Stimulated activated naive CD8-positive, alpha-beta T cell treated with anti-CD3 and anti-CD28 coated beads, Interleukin-15, Interleukin-2, amounts not matched to agents 100 ng/mL and 50 ng/mL, for 24 hours (primary cell): ENCODE measurements at regions not wholly inside any gene's neighbourhood (a gene's known extent, or its start where the extent isn't known, plus 50 kb on each side); places are given as distances from the start of the nearest gene placed in this dataset.
"Not testable (repeated sequence)": the region's sequence is repeated elsewhere in the genome, so short reads cannot be mapped to it uniquely, and the experiment has no call there.

Experiments used
- H3K27ac Mint-ChIP-seq: one replicate; pipeline ENCODE4 v1.8.0; 2021; ENCODE audit warnings: mild to moderate bottlenecking, mixed read lengths
- H3K27me3 Mint-ChIP-seq: one replicate; pipeline ENCODE4 v1.8.0; 2021; ENCODE audit warnings: mixed read lengths
- H3K36me3 Mint-ChIP-seq: one replicate; pipeline ENCODE4 v1.8.0; 2021; ENCODE audit warnings: low read depth, mixed read lengths
- H3K4me1 Mint-ChIP-seq: one replicate; pipeline ENCODE4 v1.8.0; 2021; ENCODE audit warnings: low read depth, mixed read lengths
- H3K4me3 Mint-ChIP-seq: one replicate; pipeline ENCODE4 v1.8.0; 2021; ENCODE audit warnings: mild to moderate bottlenecking, mixed read lengths
- H3K9me3 Mint-ChIP-seq: one replicate; pipeline ENCODE4 v1.8.0; 2021; ENCODE audit warnings: mixed read lengths

GRCh38 chr22:49674479-49675050 lies 153.1 kb downstream of the BRD1 start:
- peaks cover 20% of the 10 kb centered on the region for H3K27me3 Mint-ChIP-seq
- H3K9me3 Mint-ChIP-seq: no peaks in the 10 kb centered on the region
- H3K27ac Mint-ChIP-seq: no peak overlapping the region
- no peaks in the 10 kb centered on the region for H3K36me3 Mint-ChIP-seq
- no peak overlapping the region for H3K4me3 Mint-ChIP-seq
- peaks cover 20% of the 10 kb centered on the region for H3K4me1 Mint-ChIP-seq

DNA sequence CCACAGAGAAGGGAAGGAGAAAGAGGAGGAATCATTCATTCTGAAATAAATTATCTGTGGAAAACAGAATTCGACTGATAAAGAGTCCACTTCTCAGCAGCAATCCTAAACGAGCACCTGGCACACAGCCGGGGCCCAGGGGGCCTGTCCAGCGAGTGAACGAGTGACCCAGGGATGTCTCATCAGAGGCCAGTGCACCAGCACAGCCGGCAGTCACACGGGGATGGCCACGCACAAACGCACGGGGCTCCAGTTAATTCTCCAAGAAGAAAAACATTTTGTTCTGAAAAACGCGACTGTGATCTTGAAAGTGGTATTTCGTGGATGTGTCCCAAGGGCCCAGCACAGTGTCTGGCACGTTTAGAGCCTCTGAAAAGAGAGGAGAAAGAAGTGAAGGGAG lies 154.6 kb downstream of the BRD1 start:
- Mint-ChIP-seq H3K9me3 (no peaks in the 10 kb centered on the region), H3K27ac (no peak overlapping the region), H3K4me3 (no peak overlapping the region), H3K4me1 (peaks cover 18% of the 10 kb centered on the region), H3K27me3 (peaks cover 15% of the 10 kb centered on the region), H3K36me3 (no peaks in the 10 kb centered on the region)

GRCh38 chr22:49672014-49672516 lies 155.6 kb downstream of the BRD1 start:
- Mint-ChIP-seq H3K4me3 (peak overlapping the region; percentile 54), H3K36me3 (no peaks in the 10 kb centered on the region), H3K27me3 (peaks cover 15% of the 10 kb centered on the region), H3K9me3 (no peaks in the 10 kb centered on the region), H3K27ac (no peak overlapping the region), H3K4me1 (peaks cover 23% of the 10 kb centered on the region)

GRCh38 chr22:49671331-49672013 lies 156.2 kb downstream of the BRD1 start:
- Mint-ChIP-seq H3K4me3 (peak overlapping the region; percentile 54), H3K36me3 (no peaks in the 10 kb centered on the region), H3K4me1 (peaks cover 29% of the 10 kb centered on the region), H3K27me3 (peaks cover 15% of the 10 kb centered on the region), H3K9me3 (no peaks in the 10 kb centered on the region), H3K27ac (no peak overlapping the region)

DNA sequence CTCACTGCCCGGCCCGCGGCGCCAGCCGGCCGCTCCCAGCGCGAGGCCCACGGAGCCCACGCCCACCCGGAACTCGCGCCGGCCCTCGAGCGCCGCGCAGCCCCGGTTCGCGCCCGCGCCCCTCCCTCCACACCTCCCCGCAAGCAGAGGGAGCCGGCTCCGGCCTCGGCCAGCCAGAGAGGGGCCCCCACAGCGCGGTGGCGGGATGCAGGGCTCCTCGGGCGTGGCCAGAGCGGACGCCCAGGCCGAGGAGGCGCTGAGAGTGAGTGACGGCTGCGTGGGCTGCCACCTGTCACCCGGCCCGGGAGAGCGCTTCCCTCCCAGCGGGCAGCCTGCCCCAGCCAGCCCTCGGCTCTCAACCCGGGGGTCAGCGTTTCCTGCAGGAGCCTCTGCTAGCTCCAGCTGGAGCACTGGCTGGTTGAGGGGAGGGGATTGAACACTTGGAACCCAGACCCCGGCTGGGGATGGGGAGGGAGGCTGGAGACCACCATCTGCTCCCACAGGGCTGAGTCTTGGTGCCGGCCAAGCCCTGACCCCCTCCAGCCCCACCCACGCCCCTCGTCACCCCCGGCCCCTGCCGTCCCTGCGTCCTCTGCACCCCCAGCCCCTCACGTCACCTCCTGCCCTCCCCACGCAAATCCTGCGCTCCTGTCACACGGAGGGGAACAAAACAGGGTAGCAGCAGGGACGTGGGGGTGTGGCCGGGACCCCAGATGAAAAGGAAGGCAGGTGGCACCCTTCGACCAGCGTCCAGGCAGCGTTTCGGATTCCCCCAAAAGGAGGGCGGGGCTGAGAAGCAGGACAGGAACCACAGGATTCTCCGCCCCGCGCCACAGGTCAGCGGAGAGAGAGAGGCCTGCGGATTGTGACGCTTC lies 157.0 kb downstream of the BRD1 start:
- Mint-ChIP-seq H3K27me3 (peaks cover 15% of the 10 kb centered on the region), H3K4me1 (peaks cover 31% of the 10 kb centered on the region), H3K27ac (no peak overlapping the region), H3K36me3 (no peaks in the 10 kb centered on the region), H3K9me3 (no peaks in the 10 kb centered on the region), H3K4me3 (peak overlapping the region; percentile 54)

- Mint-ChIP-seq H3K27me3 (peaks cover 15% of the 10 kb centered on the region), H3K4me3 (peak overlapping the region; percentile 37), H3K4me1 (peaks cover 31% of the 10 kb centered on the region)
- H3K36me3 Mint-ChIP-seq, H3K27ac Mint-ChIP-seq, H3K9me3 Mint-ChIP-seq: not testable (repeated sequence)
Measured at GRCh38 chr22:49669969-49670455, 157.7 kb downstream of the BRD1 start.

DNA sequence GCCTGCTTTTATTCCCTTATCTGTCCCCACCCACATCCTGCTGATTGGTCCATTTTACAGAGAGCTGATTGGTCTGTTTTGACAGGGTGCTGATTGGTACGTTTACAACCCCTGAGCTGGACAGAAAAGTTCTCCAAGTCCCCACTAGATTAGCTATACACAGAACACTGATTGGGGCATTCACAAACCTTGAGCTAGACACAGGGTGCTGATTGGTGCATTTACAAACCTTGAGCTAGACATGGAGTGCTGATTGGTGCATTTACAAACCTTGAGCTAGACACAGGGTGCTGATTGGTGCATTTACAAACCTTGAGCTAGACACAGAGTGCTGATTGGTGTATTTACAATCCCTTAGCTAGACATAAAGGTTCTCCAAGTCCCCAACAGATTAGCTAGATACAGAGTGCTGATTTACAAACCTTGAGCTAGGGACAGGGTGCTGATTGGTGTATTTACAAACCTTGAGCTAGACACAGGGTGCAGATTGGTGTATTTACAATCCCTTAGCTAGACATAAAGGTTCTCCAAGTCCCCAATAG lies 158.2 kb downstream of the BRD1 start:
- peak overlapping the region; percentile 37 for H3K4me3 Mint-ChIP-seq
- peaks cover 31% of the 10 kb centered on the region for H3K4me1 Mint-ChIP-seq
- H3K27ac Mint-ChIP-seq: peak overlapping the region; percentile 45
- peaks cover 15% of the 10 kb centered on the region for H3K27me3 Mint-ChIP-seq
- H3K36me3 Mint-ChIP-seq, H3K9me3 Mint-ChIP-seq: not testable (repeated sequence)

GRCh38 chr22:49668402-49668801 lies 159.3 kb downstream of the BRD1 start:
- peaks cover 31% of the 10 kb centered on the region for H3K4me1 Mint-ChIP-seq
- no peak overlapping the region for H3K4me3 Mint-ChIP-seq
- peak overlapping the region; percentile 45 for H3K27ac Mint-ChIP-seq

GRCh38 chr22:49667236-49667635 lies 160.4 kb downstream of the BRD1 start:
- H3K9me3 Mint-ChIP-seq: no peaks in the 10 kb centered on the region
- peak overlapping the region; percentile 64 for H3K4me3 Mint-ChIP-seq
- H3K36me3 Mint-ChIP-seq: no peaks in the 10 kb centered on the region
- peaks cover 15% of the 10 kb centered on the region for H3K27me3 Mint-ChIP-seq
- peak overlapping the region; percentile 59 for H3K27ac Mint-ChIP-seq
- peaks cover 31% of the 10 kb centered on the region for H3K4me1 Mint-ChIP-seq

More at GRCh38 chr22:49668402-49668801, 159.3 kb downstream of the BRD1 start:
- H3K27me3 Mint-ChIP-seq: peaks cover 15% of the 10 kb centered on the region
- no peaks in the 10 kb centered on the region for H3K9me3 Mint-ChIP-seq
- H3K36me3 Mint-ChIP-seq: no peaks in the 10 kb centered on the region

DNA sequence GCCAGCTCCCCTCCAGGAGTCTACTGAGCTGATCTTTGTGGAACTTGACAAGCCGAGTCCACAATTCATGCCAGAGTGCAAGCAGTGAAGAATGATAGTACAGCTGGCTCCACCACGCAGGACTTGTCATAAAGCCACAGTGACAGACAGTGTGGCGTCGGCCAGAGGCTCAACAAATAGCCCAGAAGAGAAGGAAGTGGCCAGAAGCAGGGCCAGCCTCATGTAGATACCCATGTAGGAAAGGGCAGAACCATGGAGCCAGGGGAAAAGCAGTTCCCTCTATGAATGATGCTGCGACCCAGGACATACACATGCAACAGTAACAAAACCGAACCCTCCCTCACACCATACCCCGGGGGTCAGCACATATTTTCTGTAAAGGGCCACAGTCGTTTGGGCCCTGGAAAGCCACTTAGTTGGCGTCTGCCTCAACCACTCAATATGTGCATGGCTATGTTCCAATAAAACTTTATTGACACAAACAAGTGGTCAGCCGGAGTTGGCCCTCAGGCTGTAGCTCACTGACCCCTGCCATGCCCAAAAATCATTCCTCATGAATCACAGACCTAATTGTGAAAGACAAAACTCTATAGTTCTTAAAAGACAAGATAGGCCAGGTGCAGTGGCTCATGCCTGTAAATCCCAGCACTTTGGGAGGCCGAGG lies 161.4 kb downstream of the BRD1 start:
- H3K27ac Mint-ChIP-seq: no peak overlapping the region

GRCh38 chr22:49664891-49665290 lies 162.8 kb downstream of the BRD1 start:
- Mint-ChIP-seq H3K9me3 (no peaks in the 10 kb centered on the region), H3K4me1 (peaks cover 40% of the 10 kb centered on the region), H3K36me3 (no peaks in the 10 kb centered on the region), H3K4me3 (no peak overlapping the region), H3K27ac (no peak overlapping the region), H3K27me3 (peaks cover 4% of the 10 kb centered on the region)

More for the DNA sequence above, 161.4 kb downstream of the BRD1 start:
- no peaks in the 10 kb centered on the region for H3K9me3 Mint-ChIP-seq
- H3K36me3 Mint-ChIP-seq: no peaks in the 10 kb centered on the region
- H3K27me3 Mint-ChIP-seq: peaks cover 8% of the 10 kb centered on the region
- H3K4me1 Mint-ChIP-seq: peaks cover 35% of the 10 kb centered on the region
- H3K4me3 Mint-ChIP-seq: no peak overlapping the region

- no peaks in the 10 kb centered on the region for H3K36me3 Mint-ChIP-seq
- no peak overlapping the region for H3K4me3 Mint-ChIP-seq
- peaks cover 40% of the 10 kb centered on the region for H3K4me1 Mint-ChIP-seq
- H3K27me3 Mint-ChIP-seq: no peaks in the 10 kb centered on the region
- H3K27ac Mint-ChIP-seq: no peak overlapping the region
- no peaks in the 10 kb centered on the region for H3K9me3 Mint-ChIP-seq
Measured at GRCh38 chr22:49664371-49664881, 163.2 kb downstream of the BRD1 start.

GRCh38 chr22:49663823-49664222 lies 163.8 kb downstream of the BRD1 start:
- peaks cover 38% of the 10 kb centered on the region for H3K4me1 Mint-ChIP-seq
- no peak overlapping the region for H3K4me3 Mint-ChIP-seq
- H3K27me3 Mint-ChIP-seq: no peaks in the 10 kb centered on the region
- H3K9me3 Mint-ChIP-seq: no peaks in the 10 kb centered on the region
- H3K27ac Mint-ChIP-seq: no peak overlapping the region
- H3K36me3 Mint-ChIP-seq: no peaks in the 10 kb centered on the region

DNA sequence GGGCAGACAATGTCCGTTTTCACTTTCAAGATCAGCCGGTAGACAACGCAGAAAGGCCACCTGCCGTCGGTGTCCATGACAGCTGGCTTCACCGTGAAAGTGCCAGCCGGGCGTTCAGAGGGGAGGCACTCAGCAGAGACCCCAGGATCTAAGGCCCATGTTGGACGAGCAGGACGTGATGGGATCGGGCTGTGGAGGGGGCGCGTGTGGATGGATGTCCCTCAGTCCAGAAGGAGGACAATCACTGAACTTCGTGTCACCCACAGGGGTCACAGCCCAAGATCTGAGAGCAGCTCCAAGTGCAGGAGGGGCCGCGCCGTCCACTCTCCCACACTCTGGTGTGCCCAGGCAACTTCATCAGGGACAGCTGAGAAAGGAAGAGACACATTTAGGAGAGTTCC lies 164.4 kb downstream of the BRD1 start:
- Mint-ChIP-seq H3K27me3 (no peaks in the 10 kb centered on the region), H3K36me3 (no peaks in the 10 kb centered on the region), H3K27ac (no peak overlapping the region), H3K9me3 (no peaks in the 10 kb centered on the region), H3K4me3 (no peak overlapping the region), H3K4me1 (peaks cover 33% of the 10 kb centered on the region)
